ENCODE measurements at regions not wholly inside any gene's neighbourhood (a gene's known extent, or its start where the extent isn't known, plus 50 kb on each side); places are given as distances from the start of the nearest gene placed in this dataset.

- H3K27me3 ChIP-seq (ENCODE audit: control insufficient read depth, insufficient read depth, low read length), result no peaks in the 10 kb centered on the region; the same call in 1 of the 2 replicates
- no peak overlapping the region for H2BK20ac ChIP-seq (ENCODE audit: low read depth, low read length)
- WGBS, 2 experiments (ENCODE audit: extremely low coverage in 2 of 2, insufficient read length in 1 of 2), result no CpG with 5 or more reads among the region's 6 CpGs
- no peaks in the 10 kb centered on the region for H3K9me1 ChIP-seq (ENCODE audit: insufficient read depth, low read length)
- DNase-seq, result peak; percentile 34
- no peak overlapping the region for H3K4ac ChIP-seq (ENCODE audit: low read depth, low read length)
- no peak overlapping the region for H3K56ac ChIP-seq (ENCODE audit: extremely low read depth, insufficient read depth, low read length)
- H3K18ac ChIP-seq (ENCODE audit: low read depth, low read length), result no peak overlapping the region; the same call in 1 of the 2 replicates
- H4K5ac ChIP-seq (ENCODE audit: low read depth, low read length), result no peak overlapping the region
- TF ChIP-seq MXI1 (IDR thresholded peaks at IDR 0.05; ENCODE audit: borderline replicate concordance, low read depth, low read length) (no peak), POLR2A (IDR thresholded peaks at IDR 0.05; ENCODE audit: low read depth, low read length) (no peak), NFE2L2 (IDR thresholded peaks at IDR 0.05; ENCODE audit: low read depth, low read length) (no peak), CHD1 (IDR thresholded peaks at IDR 0.05; ENCODE audit: low read depth, low read length) (no peak), CEBPB (IDR thresholded peaks at IDR 0.05; ENCODE audit: low read depth, low read length) (no peak), MAFK (IDR thresholded peaks at IDR 0.05; ENCODE audit: low read depth, low read length) (no peak), RFX5 (IDR thresholded peaks at IDR 0.05; ENCODE audit: low read depth, low read length) (no peak), FOS (IDR thresholded peaks at IDR 0.05; ENCODE audit: low read depth, low read length) (no peak), SMC3 (IDR thresholded peaks at IDR 0.05; ENCODE audit: low read depth, low read length) (no peak), RAD21 (IDR thresholded peaks at IDR 0.05; ENCODE audit: low read length) (no peak)
- TF ChIP-seq, protein P1, sequence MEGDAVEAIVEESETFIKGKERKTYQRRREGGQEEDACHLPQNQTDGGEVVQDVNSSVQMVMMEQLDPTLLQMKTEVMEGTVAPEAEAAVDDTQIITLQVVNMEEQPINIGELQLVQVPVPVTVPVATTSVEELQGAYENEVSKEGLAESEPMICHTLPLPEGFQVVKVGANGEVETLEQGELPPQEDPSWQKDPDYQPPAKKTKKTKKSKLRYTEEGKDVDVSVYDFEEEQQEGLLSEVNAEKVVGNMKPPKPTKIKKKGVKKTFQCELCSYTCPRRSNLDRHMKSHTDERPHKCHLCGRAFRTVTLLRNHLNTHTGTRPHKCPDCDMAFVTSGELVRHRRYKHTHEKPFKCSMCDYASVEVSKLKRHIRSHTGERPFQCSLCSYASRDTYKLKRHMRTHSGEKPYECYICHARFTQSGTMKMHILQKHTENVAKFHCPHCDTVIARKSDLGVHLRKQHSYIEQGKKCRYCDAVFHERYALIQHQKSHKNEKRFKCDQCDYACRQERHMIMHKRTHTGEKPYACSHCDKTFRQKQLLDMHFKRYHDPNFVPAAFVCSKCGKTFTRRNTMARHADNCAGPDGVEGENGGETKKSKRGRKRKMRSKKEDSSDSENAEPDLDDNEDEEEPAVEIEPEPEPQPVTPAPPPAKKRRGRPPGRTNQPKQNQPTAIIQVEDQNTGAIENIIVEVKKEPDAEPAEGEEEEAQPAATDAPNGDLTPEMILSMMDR (conservative IDR thresholded peaks at IDR 0.05; ENCODE audit: low read depth, low read length), result no peak
- no peak overlapping the region for H3K14ac ChIP-seq (replicated peaks; ENCODE audit: low read depth, low read length)
- H4K8ac ChIP-seq (ENCODE audit: low read depth in 2 of 2, low read length in 2 of 2), result no peak overlapping the region
- H2BK5ac ChIP-seq (ENCODE audit: low read depth, low read length, poor library complexity, severe bottlenecking), result no peak overlapping the region
- H3K9ac ChIP-seq (ENCODE audit: low read depth, low read length), result no peak overlapping the region
- in situ Hi-C loops (cut with MboI; ENCODE audit: low sequenced_read_pairs) (no loop called here), intact Hi-C loops (cut with micrococcal nuclease) (loop anchor here (10.0 kb wide), 1 partner anchor 363 kb away; the partner anchor contains the start of gene KLF4), dilution Hi-C loops (cut with HindIII; ENCODE audit: low sequenced_read_pairs, unreplicated experiment) (no loop called here)
- H3K4me2 ChIP-seq (ENCODE audit: low read depth, low read length), result no peak overlapping the region
- no peaks in the 10 kb centered on the region for H3K79me1 ChIP-seq (ENCODE audit: low read depth in 1 of 2, low read length in 2 of 2)
- no peak overlapping the region for H4K91ac ChIP-seq (ENCODE audit: insufficient read depth, low read depth, low read length)
- no peaks in the 10 kb centered on the region for H4K20me1 ChIP-seq (ENCODE audit: insufficient read depth, low read length)
- BruUV-seq (replicated peaks), result no TSS peak
- no peak overlapping the region for H2BK15ac ChIP-seq (ENCODE audit: low read depth, low read length)
- H3K4me3 ChIP-seq (ENCODE audit: insufficient read depth, low read depth, low read length), result no peak overlapping the region
- no peak overlapping the region for H3K23ac ChIP-seq (ENCODE audit: low read depth, low read length)
- H2AK9ac ChIP-seq (replicated peaks; ENCODE audit: low read depth, low read length, poor library complexity), result no peak overlapping the region
- no peaks in the 10 kb centered on the region for H3K36me3 ChIP-seq (ENCODE audit: control insufficient read depth, insufficient read depth, low read length)
- ATAC-seq (ENCODE audit: low read depth), result peak; percentile 64
- H2BK120ac ChIP-seq (ENCODE audit: low read depth, low read length), result no peak overlapping the region
- H3K9me3 ChIP-seq (ENCODE audit: control insufficient read depth, insufficient read depth, low read length), result no peaks in the 10 kb centered on the region
- no peaks in the 10 kb centered on the region; the same call in 1 of the 2 replicates for H3K4me1 ChIP-seq (ENCODE audit: control insufficient read depth, insufficient read depth, low read length)
- H2AK5ac ChIP-seq (ENCODE audit: low read depth, low read length), result no peak overlapping the region
- H2AFZ ChIP-seq (replicated peaks; ENCODE audit: low read length, poor library complexity), result no peak overlapping the region
- POLR2A ChIA-PET (ENCODE audit: unreplicated experiment), result no interaction called here
- CTCF ChIA-PET, result no interaction called here
- no peak overlapping the region for H3K27ac ChIP-seq (ENCODE audit: insufficient read depth, low read length)
These were observed 358.7 kb upstream of the KLF4 start for GRCh38 chr9:107847978-107848964.
